ENCODE measurements at regions not wholly inside any gene's neighbourhood (a gene's known extent, or its start where the extent isn't known, plus 50 kb on each side); places are given as distances from the start of the nearest gene placed in this dataset.
"Not testable (repeated sequence)": the region's sequence is repeated elsewhere in the genome, so short reads cannot be mapped to it uniquely, and the experiment has no call there.

DNA sequence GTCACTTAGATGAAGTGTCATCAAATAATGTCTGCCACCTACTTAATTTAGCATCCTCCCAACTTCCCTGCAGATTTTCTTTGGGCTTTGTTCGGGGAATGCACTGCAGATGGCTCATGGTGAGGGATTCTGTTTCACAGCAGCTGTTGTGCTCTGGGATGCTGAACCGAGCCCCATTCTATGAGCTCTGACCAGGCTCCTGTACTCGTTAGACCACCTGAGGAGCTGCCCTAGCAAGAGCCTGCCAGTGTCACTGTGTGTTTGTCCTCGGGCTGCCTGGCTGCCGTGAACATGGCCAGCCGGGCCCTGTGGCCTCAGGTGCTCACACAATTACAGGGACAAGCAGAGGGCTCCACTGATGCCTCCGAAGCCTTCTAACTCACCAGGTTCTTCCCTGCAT lies 238.8 kb upstream of the ECI2 start:
- no peak for DNase-seq (ENCODE audit: low spot score)

DNA sequence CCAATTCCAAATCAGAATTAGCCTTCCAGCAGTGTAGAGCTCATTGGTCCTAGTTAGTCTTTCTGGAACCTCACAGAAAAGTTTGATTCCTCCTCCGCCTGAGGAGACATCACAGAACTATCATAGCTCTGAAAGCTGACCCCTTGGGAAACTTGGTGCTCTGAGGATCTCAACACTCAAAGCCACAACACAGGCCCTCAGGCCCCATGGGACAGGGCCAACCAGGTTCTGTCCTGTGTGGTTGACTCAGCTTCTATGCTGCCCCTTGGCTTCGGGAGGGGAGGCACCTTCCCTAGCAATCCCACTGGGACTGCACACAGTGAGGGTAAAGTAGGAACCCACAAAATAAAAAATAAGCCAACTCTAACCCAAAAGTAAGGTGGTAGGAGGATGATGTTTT lies 237.5 kb upstream of the ECI2 start:
- DNase-seq (ENCODE audit: low spot score), result no peak

DNA sequence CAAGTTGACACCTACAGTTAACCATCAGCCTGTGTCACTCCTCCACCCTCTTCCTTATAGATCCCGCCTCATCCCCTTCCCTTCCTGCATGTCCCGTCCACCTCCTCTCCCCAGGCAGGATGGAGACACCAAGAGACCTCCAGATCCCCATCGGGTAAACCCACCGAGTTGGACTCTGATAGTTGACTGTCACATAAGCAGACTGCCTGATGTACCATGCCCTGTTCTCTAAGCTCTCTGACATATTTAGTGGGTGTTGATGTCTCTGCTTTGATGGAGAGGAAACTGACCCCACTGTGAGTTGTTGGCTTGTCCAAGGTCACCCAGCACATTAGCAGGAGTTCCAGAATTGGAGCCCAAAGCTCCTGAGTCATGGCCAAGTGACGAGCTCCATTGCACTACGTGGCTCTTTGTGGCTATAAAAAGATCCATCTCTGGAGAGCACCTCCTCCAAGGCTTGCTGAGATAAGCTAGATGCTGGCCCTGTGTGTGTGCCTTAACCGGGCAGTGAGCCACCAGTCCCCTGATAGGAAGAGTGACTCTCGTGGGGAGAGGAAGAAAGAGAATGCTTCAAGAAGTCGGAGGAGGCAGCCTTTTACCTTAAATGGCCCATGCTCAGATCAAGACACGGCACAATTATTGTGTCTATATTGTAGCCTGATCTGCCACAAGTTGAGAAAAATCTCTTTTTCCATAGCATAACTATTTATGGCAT lies 236.0 kb upstream of the ECI2 start:
- DNase-seq (ENCODE audit: low spot score), result peak; percentile 67

DNA sequence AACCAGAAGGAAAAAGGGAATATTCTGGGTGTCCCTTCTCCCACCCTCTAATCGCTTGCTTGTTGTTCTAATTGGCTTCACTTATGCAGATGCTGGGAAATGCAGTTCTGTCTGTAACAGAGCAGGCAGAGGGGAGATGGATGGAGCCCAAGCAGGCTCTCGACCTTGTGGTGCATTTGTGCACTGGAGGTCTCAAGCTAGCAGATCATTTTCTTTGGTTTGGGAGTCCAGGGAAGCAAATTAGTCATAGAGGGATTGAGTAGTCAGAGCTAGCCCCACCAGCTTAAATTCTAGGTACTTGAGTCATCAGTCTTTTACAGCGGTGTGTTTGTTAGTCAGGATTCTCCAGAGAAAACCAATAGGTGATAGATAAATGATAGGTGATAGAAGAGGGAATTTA lies 234.7 kb upstream of the ECI2 start:
- DNase-seq (ENCODE audit: low spot score), result peak; percentile 70

DNA sequence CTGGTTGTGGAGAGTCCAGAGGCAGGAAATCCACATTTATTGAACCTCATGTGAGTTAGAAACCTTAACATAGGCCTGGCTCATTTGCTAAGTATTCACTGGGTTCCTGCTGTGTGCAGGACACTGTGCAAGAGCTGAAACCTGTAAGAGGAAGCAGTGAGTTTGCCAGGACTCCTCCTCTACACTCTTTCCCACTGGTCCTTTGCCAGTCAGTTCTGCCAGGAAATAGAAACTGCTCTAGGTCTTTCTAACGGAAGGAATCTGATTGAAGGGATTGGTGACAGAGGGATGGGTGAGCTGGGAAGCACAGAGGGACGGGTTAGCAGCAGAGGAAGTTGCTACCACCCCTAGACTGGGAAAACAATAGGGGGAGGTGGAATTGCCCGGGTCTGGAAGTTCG lies 234.2 kb upstream of the ECI2 start:
- no peak for DNase-seq (ENCODE audit: low spot score)

DNA sequence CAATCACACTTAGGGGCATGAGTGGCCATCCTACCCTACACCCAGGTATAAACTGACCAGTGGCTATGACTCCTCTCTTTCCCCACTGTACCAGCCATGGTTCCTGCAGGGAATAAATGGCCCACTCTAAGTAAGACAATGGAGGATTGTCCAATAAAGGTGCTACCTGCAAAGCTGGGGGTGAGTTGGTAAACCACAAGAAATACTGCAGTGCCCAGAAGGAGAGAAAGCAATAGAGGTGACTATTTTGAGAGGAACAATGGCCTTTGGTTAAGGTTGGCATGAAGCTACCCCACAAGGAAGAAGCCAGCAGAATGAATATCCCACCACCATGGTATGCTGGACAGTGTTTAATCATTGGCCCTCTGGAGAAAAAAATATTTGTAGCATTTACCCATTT lies 233.3 kb upstream of the ECI2 start:
- no peak for DNase-seq (ENCODE audit: low spot score)

DNA sequence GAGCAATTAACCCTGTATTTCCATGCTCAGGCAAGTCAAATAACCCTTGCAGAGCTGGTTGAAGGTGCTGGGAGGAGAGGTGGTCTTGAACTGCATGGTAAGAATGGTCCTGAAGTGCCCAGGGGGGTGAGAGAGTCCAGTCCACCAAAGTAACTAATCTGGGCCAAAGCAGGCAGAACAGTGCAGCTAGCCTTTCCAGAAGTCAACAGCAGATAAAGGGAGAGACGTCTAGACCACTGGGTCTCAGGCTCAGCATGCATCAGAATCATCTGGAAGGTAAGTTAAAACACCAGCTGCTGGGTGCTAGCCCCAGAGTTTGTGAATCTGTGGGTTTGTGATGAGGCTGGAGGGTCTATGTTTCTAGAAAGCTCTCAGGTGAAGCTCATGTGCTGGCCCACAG lies 232.3 kb upstream of the ECI2 start:
- no peak for DNase-seq (ENCODE audit: low spot score)

DNA sequence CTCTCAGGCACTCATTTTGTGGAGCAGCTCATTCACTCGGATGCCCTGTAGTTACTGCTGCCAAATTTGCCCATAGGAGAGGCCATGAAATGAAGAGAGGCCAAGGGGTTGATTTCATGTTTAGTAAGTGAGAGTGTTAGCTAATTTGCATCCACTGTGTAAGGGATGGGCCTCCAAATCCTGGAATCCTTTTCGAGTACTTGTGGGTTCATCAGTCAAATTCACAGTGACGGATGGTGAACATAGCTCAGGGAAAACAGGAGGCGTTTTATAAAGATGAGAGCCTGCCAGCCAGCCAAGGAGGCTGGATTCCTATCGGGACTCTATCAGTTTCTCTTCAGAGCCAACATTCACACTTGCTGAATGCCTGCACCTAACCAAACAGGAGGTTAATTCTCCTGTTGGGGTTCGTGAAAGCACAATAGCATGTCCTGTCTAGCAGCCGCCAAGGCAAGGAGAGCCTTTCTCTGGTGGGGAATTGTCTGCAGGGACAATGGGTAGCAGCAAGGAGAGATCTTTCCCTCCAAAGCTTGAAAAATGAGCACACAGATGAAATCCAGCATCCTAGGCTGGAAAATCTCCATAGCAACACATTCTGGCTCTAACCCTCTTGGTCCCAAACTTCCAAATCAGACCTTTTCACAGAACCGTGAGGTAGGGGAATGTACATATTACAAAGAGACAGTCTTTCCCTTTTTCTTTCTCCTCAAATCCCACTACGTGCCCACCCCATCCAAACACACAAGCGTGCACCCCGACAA lies 231.4 kb upstream of the ECI2 start:
- no peak for DNase-seq (ENCODE audit: low spot score)

DNA sequence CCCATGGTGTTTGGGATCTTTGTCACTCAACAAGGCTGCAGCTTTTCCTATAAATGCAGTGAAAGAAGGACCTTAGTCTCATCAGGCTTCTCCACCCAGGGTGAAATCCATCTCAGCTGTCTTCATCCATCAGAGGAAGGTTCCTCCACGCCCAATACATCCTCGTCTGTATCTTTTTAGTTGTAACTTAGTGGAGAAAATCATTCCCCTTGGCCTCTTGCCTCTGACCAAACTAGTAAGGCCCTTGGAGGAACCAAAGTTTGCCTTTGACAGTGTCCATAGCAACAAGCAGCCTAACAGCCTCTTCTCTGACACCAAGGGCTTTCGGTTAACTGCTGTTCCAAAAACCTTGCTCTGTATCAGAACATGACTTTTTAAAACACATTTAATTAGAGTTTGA lies 230.3 kb upstream of the ECI2 start:
- DNase-seq (ENCODE audit: low spot score), result no peak

DNA sequence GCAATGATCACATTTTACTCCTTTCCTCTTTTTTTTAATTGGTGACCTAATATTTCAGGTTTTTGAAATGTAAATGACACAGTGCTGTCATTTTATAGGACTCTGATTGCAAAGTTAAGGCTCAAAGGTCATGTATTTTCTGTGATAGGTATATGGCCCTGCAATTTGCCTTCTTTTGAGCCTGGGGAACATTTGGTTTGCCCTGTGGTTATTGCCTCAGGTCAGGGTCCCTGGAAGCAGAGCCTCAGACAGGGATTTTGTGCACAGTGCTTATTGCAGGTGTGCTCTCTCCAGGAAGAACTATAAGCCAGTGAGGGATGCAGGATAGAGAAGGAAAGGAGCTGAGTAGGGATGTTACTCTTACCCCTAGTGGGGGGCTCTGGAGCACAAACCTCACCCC lies 229.3 kb upstream of the ECI2 start:
- DNase-seq (ENCODE audit: low spot score), result no peak

DNA sequence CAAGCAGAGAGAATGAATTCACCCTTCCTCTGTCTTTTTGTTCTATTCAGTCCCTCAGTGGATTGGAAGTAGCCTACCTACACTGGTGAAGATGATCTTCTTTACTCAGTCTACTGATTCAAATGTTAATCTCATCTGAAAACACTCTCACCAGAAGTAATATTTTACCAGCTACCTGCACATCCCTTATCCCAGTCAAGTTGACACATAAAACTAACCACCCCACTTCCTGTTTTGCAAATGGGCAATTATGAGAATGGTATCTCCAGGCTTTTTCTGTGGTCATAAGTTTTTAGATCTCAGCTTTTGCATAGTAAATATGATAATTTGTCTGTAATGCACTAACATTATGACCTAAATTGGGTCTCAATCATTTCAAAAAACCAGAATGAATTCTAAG lies 228.8 kb upstream of the ECI2 start:
- DNase-seq (ENCODE audit: low spot score), result no peak

DNA sequence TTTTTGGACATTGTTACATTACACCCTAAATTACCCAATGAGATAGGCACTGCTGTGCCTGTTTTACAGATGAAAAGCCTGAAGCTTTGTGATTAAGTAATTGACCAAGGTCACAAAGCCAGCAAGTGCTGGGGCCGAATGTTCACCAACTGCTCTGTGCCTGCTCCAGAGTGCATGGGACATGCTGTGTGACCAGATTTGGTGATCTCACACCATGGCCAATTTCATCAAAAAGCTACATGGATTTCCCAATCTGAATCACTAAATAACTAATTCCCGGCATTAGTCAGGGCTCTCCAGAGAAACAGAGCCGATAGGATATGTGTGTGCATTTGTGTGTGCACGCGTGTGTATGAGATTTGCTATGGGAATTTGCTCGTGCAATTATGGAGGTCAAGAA lies 228.3 kb upstream of the ECI2 start:
- DNase-seq (ENCODE audit: low spot score), result no peak

DNA sequence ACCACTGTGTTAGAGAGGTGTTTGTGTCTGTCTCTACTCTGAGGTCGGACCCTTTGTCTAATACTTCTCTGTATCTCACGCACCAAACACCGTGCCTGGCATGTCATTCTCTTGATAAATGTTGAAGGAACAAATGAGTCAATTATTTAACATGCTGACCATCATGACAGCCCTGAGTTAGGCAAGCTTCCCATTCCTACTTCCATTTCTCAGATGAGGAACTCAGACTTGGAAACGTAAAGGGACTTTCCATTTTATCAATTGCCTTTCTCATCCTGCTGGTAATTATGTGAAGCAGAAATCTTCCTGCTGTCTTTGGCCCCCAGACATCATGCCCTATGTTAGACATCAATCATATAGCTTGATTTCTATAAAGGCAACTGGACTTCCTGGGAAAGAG lies 227.0 kb upstream of the ECI2 start:
- DNase-seq (ENCODE audit: low spot score), result no peak

DNA sequence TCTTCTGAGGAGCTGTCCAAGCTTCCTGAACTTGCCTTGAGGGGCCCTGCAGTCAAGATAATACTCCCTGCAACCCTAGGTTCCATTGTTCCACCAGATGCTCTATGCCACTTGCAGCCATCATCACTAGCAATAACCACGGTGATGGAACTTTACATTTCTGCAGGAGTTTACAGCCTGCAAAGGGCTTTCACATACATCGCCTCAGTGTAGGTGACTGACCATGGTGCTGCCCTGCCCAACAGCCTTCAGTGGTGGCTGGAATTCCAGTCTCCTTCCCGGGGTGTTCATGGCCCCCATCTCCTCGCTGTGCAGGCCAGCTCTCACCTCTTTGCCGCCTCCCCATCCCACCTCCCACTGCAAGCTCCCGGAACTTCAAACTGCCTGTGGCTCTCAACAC lies 225.5 kb upstream of the ECI2 start:
- DNase-seq (ENCODE audit: low spot score), result no peak

DNA sequence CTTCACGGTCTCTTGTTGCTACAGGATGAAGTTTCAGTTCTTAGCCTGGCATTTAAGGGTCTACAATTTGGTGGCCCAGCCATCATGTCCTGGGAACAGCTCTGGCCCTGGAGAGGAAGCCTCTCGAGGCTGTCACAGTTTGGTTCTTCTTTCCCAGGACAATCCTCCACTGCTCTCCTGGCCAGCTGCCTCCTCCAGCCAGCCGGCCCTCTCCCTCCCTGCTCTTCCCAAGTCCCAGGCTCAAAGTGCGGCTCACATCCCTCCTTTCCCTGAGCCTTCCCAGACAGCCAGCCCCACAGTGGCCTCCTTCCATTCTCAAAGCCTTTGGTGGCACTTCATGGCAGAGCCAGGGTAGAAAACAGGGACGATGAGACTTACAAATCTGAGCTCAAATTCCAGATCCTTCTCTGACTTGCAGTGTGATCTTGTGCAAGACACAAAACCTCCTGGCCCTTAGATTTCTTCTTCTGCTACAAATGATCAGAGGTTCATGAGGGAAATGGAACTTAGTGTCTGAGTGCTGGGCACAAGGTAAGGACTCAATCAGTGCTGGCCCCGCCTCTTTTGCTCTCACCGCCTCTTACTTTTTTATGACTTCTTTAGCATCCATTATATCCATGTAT lies 223.8 kb upstream of the ECI2 start:
- DNase-seq (ENCODE audit: low spot score), result no peak

DNA sequence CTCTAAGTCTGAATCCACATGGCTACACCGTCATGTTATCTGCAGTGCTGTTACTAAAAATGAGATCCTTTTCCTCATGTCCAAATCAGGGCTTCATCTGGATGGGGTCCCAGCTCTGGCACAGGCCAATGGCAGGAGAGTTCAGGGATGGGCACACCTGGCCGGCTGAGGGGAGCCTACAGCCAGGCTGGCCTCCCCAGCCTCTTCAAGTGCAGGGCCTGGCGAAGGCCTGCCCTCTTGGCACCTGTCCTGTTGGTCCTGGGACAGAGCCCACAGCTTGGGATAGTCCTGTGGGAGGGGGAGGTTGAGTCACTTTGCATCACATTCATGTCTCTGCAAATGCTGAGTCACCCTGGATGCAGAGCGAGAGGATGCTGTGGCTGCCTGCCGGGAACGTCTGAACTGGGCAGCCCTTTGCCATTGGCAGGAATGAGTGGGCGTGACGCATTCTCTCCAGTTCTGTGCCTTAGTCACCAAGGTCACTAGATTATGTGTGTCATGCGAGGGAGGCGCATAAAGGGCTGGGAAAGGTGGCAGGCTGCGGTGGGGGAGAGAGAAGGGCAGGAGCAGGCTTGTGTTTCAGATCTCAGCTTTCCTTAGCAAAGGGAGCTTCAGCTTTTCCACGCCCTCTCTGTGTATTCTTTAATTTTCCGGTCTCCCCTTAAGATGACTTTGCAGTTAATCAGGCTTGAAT lies 223.2 kb upstream of the ECI2 start:
- DNase-seq (ENCODE audit: low spot score), result peak; percentile 92

DNA sequence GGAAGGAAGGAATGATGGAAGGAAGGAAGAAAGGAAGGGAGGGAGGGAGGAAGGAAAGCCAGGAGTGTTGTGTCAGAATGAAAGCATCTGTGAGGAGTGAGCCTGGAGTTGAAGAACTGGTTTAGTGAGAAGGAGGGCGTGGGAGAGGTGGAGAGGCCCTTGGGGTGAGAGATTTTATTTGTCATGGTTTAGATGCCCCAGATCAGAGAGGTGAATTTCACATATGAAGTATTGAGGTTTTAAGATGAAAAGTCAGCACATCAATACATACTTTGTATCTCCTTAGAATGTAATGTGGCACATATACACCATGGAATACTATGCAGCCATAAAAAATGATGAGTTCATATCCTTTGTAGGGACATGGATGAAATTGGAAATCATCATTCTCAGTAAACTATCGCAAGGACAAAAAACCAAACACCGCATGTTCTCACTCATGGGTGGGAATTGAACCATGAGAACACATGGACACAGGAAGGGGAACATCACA lies 222.3 kb upstream of the ECI2 start:
- DNase-seq (ENCODE audit: low spot score), result not testable (repeated sequence)

DNA sequence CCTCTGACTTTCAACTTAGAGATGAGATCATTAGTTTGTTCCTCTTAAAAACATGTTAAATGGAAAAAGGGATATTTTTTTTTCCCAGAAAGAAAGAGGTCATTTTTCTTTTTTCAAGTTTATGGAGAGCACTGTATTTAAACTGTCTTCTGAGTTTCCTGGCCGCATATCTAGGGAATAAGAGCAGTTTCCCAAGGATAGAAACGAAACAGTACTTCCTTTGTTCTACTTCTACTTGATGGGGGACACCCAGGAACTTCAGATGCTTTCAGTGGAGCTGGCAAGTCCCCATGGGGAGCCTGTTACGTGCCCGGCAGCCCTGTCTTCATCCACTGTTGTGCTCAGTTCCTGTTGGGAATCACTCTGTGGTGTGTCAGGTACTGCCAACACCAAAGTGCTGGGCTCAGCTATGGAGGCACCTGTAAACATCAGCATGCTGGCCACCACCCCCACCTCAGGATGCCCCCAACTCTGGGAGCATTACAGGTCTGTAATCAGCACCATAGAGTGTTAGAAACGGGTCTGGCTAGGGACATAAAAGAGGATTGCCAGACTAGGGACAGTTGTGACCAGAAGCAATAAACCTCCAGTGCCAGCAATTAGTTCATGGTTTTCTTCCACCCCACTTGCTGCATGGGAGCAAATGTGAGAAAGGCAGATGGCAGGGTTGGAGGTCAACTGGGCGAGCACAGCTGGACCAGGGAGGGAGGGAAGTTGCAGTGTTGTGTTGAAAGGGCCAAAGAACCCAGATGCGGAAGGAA lies 221.7 kb upstream of the ECI2 start:
- no peak for DNase-seq (ENCODE audit: low spot score)

DNA sequence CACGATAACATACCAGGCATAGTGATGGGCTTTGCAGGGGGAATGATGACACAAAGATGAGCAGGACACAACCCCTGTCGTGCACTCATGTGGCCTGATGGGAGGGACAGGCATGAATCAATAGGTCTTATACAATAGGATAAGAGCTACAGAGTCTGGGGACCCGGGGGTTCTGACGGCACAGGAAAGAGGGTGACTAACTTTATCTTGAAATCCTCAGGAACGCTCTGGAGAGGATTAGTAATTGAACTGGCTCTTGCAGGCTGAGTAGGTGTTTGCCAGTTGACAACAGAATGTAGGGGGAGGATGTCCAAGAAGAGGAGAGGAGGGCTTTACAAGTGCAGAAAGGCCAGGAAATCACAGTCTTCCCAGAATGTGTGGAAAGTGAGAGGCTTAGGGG lies 219.9 kb upstream of the ECI2 start:
- peak; percentile 50 for DNase-seq (ENCODE audit: low spot score)

DNA sequence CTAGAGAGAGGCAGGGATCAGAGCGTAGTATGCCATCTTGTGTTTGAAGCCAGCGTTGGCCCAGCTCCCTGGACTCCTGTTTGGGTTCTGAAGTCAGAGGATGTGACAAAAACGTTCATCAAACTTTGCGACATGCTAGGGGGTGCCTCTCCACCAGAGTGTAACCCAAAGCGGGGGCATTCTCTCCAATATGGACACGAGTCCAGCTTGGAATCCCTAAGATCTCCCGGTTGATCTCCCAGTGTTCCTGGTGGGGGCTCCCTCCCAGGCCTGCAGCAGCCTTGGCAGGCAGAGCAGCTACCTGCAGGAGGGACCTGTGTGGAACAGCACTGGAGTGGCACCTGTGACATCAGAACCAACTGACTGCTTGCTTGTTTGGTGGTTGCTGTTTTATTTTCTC lies 218.8 kb upstream of the ECI2 start:
- DNase-seq (ENCODE audit: low spot score), result no peak

DNA sequence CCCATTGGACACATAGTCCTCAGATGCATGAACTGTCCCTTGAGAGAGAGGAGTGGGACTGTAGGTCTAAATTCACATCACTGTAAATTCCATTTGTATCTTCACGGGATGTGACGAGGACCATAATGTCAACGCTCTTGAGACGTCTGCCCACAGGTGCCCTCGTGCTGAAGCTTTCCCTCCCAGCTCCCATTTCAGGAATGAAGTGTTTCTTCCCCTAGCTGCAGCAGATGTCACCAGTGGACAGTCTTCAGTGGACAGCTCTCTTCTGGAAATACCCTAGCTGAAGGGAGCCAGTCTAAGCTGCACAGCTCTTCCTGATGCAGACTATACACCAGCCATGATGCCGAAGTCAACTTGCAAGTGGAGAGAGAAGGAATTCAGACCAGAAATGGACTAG lies 217.4 kb upstream of the ECI2 start:
- no peak for DNase-seq (ENCODE audit: low spot score)

DNA sequence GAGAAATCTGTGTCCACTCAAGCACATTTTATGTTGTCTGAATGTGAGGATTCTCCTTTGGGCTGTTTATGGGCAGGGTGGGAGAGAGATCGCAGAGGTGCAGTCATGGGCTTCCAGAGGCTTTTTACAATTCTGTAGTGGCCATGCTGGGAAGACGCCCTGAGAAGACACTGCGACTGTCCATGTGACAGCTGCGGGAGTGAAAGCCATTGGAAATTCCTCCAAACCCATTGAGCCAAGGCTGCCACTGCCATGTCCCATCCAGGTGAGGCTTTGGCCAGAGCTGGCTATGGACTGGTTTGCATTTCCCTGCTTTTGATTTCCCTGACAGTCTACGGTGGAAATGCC lies 216.9 kb upstream of the ECI2 start:
- no peak for DNase-seq (ENCODE audit: low spot score)
